SH-SY5Y (cell line): ENCODE measurements at regions not wholly inside any gene's neighbourhood (a gene's known extent, or its start where the extent isn't known, plus 50 kb on each side); places are given as distances from the start of the nearest gene placed in this dataset.

Experiments
- GATA2 ChIP-seq: IDR thresholded peaks from 2 replicates; pipeline ENCODE4 v1.6.1; 2011; ENCODE audit warnings: mild to moderate bottlenecking, low read depth, low read length
- GATA3 ChIP-seq: IDR thresholded peaks from 2 replicates; pipeline ENCODE4 v1.6.1; 2011; ENCODE audit warnings: low read depth, mild to moderate bottlenecking, low read length, moderate library complexity

DNA sequence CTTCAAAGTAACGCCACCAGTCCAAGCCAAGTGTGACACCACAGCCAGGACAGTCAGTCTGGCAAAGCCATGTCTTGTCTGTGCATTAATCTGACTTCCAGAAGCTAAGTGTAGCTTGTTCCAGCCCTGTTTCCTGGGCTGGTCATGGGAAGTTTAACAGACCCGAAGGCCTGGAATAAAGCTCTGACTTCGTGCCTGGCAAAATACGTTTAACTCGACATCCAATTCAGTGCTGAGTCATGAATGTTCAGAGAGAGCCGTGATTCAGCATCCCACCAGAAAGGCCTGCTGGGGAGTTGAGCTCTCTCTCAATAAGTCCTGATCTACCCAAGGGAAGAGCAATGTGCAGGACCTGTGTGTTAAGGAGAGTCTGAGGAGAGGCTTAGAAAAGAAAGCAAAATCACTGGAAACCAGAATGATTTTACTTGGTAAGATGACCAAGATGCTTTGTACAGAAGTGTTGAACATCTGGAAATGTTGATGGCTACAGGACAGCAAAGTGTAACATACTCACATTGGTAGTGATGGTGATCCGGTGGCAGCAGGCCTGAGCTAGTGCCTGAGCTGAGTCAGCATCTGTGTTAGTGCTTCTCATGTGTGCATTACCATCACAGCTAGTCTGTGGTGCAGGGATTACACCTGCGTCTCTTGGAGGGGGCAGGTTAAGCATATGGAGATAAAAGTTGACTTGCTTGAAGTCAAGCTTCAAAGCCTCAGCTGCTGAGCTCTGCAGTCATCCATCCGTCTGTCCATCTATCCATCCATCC is 743.7 kb upstream of the HS6ST1 start:
- TF ChIP-seq GATA2, result no peak
- no peak for TF ChIP-seq GATA3
